ENCODE measurements at regions not wholly inside any gene's neighbourhood (a gene's known extent, or its start where the extent isn't known, plus 50 kb on each side); places are given as distances from the start of the nearest gene placed in this dataset.

DNA sequence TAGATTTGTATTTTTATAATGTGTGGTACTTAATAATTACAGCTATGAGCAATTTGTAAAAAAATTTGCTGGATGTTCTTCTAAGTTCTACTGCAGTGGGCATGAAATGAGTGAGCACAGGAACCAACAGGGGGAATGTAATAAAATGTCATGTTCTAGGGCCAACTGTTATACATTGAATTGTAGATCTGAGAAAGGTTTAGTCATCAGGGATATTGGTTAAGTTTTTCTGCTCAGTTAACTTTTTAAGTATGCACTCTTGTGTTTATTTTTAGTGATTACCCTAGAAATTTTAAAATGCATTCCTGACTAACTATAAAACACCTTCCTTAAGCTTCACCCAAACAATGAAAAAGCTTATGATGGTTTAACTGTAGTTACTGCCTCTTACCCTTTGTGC, 101.8 kb downstream of the CAND1 start:
- intact Hi-C loops (cut with micrococcal nuclease) = no loop called here
- Histone ChIP-seq H3K4me1 (ENCODE audit: control insufficient read depth, insufficient read depth, low read length) (peaks cover 8% of the 10 kb centered on the region), H2BK15ac (ENCODE audit: low read depth, low read length) (no peak overlapping the region), H3K79me1 (ENCODE audit: low read depth in 1 of 2, low read length in 2 of 2) (no peaks in the 10 kb centered on the region), H3K9me1 (ENCODE audit: insufficient read depth, low read length) (no peaks in the 10 kb centered on the region), H3K23ac (ENCODE audit: low read depth, low read length) (no peak overlapping the region), H4K91ac (ENCODE audit: insufficient read depth, low read depth, low read length) (no peak overlapping the region), H3K27me3 (ENCODE audit: control insufficient read depth, insufficient read depth, low read length) (no peaks in the 10 kb centered on the region), H3K9me3 (ENCODE audit: control insufficient read depth, insufficient read depth, low read length) (no peaks in the 10 kb centered on the region), H4K5ac (ENCODE audit: low read depth, low read length) (no peak overlapping the region), H3K4me2 (ENCODE audit: low read depth, low read length) (no peak overlapping the region), H3K18ac (ENCODE audit: low read depth, low read length) (no peak overlapping the region), H2AK9ac (replicated peaks; ENCODE audit: low read depth, low read length, poor library complexity) (no peak overlapping the region), H2AFZ (replicated peaks; ENCODE audit: low read length, poor library complexity) (no peak overlapping the region), H2BK120ac (ENCODE audit: low read depth, low read length) (no peak overlapping the region), H3K36me3 (ENCODE audit: control insufficient read depth, insufficient read depth, low read length) (no peaks in the 10 kb centered on the region), H3K27ac (ENCODE audit: insufficient read depth, low read length) (no peak overlapping the region), H3K4me3 (ENCODE audit: insufficient read depth, low read depth, low read length) (no peak overlapping the region), H2AK5ac (ENCODE audit: low read depth, low read length) (no peak overlapping the region), H3K56ac (ENCODE audit: extremely low read depth, insufficient read depth, low read length) (no peak overlapping the region), H3K4ac (ENCODE audit: low read depth, low read length) (no peak overlapping the region), H4K8ac (ENCODE audit: low read depth in 2 of 2, low read length in 2 of 2) (no peak overlapping the region), H2BK20ac (ENCODE audit: low read depth, low read length) (no peak overlapping the region), H3K9ac (ENCODE audit: low read depth, low read length) (no peak overlapping the region), H4K20me1 (ENCODE audit: insufficient read depth, low read length) (no peaks in the 10 kb centered on the region), H3K14ac (replicated peaks; ENCODE audit: low read depth, low read length) (no peak overlapping the region), H2BK5ac (ENCODE audit: low read depth, low read length, poor library complexity, severe bottlenecking) (no peak overlapping the region)
- dilution Hi-C loops (cut with HindIII; ENCODE audit: low sequenced_read_pairs, unreplicated experiment) = no loop called here
- POLR2A ChIA-PET (ENCODE audit: unreplicated experiment) = no interaction called here
- no TSS peak for BruUV-seq (replicated peaks)
- ATAC-seq (ENCODE audit: low read depth) = peak; percentile 59; the same call in 1 of the 2 replicates
- no peak for TF ChIP-seq RFX5 (IDR thresholded peaks at IDR 0.05; ENCODE audit: low read depth, low read length)
- TF ChIP-seq, protein P1, sequence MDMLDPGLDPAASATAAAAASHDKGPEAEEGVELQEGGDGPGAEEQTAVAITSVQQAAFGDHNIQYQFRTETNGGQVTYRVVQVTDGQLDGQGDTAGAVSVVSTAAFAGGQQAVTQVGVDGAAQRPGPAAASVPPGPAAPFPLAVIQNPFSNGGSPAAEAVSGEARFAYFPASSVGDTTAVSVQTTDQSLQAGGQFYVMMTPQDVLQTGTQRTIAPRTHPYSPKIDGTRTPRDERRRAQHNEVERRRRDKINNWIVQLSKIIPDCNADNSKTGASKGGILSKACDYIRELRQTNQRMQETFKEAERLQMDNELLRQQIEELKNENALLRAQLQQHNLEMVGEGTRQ (IDR thresholded peaks at IDR 0.05; ENCODE audit: low read depth, low read length) = no peak
- no peak for TF ChIP-seq MAFK (IDR thresholded peaks at IDR 0.05; ENCODE audit: low read depth, low read length)
- TF ChIP-seq CHD1 (IDR thresholded peaks at IDR 0.05; ENCODE audit: low read depth, low read length) = no peak
- TF ChIP-seq FOS (IDR thresholded peaks at IDR 0.05; ENCODE audit: low read depth, low read length) = no peak
- no peak for TF ChIP-seq NFE2L2 (IDR thresholded peaks at IDR 0.05; ENCODE audit: low read depth, low read length)
- CTCF ChIA-PET = interaction anchor here (0.7 kb wide), 1 partner anchor 64 kb away, joined by 6 read pairs; no protein-coding TSS in a partner anchor
- DNase-seq = no peak
- in situ Hi-C loops (cut with MboI; ENCODE audit: low sequenced_read_pairs) = no loop called here
